ENCODE measurements at regions not wholly inside any gene's neighbourhood (a gene's known extent, or its start where the extent isn't known, plus 50 kb on each side); places are given as distances from the start of the nearest gene placed in this dataset.
"Not testable (repeated sequence)": the region's sequence is repeated elsewhere in the genome, so short reads cannot be mapped to it uniquely, and the experiment has no call there.

DNA sequence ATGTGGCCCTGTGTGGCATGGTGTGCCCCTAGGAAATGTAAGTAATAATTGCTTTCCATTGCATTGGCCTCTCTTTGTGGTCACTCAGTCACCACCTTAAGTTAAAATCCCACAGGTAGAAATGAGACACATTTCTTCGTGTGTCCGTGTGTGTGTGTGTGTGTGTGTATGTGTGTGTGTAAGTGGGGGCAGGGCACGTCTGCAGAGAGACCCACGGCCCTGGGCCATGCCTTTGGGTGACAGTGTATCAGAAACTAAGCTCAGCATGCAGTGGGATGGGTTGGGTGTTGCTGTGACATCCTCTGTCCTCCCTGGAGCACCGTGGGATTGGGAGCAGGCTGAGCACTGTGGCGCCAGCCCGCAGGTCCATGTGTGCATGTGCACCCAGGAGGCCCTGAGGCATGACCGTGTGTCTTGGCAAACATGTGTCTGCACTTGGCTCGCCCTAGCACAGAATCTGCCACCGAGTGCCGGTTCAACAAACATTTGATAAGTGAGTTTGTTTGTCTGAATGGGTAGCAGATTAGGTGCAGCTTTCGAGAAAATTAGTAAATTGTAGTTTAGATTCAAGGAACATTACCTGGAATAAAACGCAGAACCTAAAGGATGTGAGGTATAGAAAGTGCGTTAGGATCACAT is 91.8 kb downstream of the WTIP start:
- WGBS, 3 donors: 72 to 78% (median 73%) methylated on average over 13 to 14 of the region's 14 CpGs
- no peak for ATAC-seq
- no peak for DNase-seq

DNA sequence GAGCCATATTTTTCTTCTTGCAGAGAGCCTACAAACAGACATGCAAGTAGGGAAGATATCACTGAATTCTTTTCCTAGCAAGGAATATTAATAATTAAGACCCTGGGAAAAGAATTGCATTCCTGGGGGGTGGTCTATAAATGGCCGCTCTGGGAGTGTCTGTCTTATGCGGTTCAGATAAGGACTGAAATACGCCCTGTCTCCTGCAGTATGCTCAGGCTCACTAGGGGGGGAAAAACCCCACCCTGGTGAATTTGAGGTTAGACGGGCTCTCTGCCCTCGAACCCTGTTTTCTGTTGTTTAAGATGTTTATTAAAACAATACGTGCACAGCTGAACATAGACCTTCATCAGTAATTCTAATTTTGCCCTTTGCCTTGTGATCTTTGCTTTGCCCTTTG is 88.6 kb downstream of the WTIP start:
- ATAC-seq; H3K27me3 ChIP-seq (ENCODE audit: insufficient read depth in 3 of 3, low read length in 2 of 3); H3K4me1 ChIP-seq; H3K36me3 ChIP-seq (ENCODE audit: insufficient read depth in 1 of 2, low read depth in 1 of 2); DNase-seq; H3K4me3 ChIP-seq; intact Hi-C loops (cut with DNase I); H3K27ac ChIP-seq: not testable (repeated sequence)
- peaks cover 18% of the 10 kb centered on the region for H3K9me3 ChIP-seq
- WGBS, 3 donors: 92 to 95% (median 93%) methylated on average over 6 of the region's 6 CpGs

More for the DNA sequence above, 91.8 kb downstream of the WTIP start:
- Histone ChIP-seq H3K4me1 (no peaks in the 10 kb centered on the region), H3K27me3 (ENCODE audit: insufficient read depth in 3 of 3, low read length in 2 of 3) (no peaks in the 10 kb centered on the region), H3K4me3 (no peak overlapping the region), H3K36me3 (ENCODE audit: insufficient read depth in 1 of 2, low read depth in 1 of 2) (no peaks in the 10 kb centered on the region), H3K9me3 (peaks cover 13% of the 10 kb centered on the region), H3K27ac (no peak overlapping the region)
- no peak for TF ChIP-seq CTCF (IDR thresholded peaks at IDR 0.05)
- intact Hi-C loops (cut with DNase I): no loop called here

DNA sequence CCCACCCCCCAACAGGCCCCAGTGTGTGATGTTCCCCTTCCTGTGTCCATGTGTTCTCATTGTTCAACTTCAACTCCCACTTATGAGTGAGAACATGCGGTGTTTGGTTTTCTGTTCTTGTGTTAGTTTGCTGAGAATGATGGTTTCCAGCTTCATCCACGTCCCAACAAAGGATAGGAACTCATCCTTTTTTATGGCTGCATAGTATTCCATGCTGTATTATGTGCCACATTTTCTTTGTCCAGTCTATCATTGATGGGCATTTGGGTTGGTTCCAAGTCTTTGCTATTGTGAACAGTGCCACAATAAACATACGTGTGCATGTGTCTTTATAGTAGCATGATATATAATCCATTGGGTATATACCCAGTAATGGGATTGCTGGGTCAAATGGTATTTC is 80.8 kb downstream of the WTIP start:
- intact Hi-C loops (cut with DNase I); H3K9me3 ChIP-seq; H3K4me3 ChIP-seq; ATAC-seq; H3K36me3 ChIP-seq (ENCODE audit: insufficient read depth in 1 of 2, low read depth in 1 of 2); DNase-seq; H3K4me1 ChIP-seq; H3K27me3 ChIP-seq (ENCODE audit: insufficient read depth in 3 of 3, low read length in 2 of 3); H3K27ac ChIP-seq: not testable (repeated sequence)
- 61 to 80% (median 79%) methylated on average over 3 of the region's 3 CpGs for WGBS, 3 donors
